K562 (cell line): ENCODE measurements at regions not wholly inside any gene's neighbourhood (a gene's known extent, or its start where the extent isn't known, plus 50 kb on each side); places are given as distances from the start of the nearest gene placed in this dataset.

Source experiments
- ATAC-seq: fragments of 200-7000 bp; cut with Tn5 transposase; 3 replicates; pipeline ENCODE4 v1.9.1; 2020; ENCODE audit warnings: moderate library complexity
- BruUV-seq: library from RNA; stranded (reverse); fragments of 400-500 nt; replicated peaks from 2 replicates; lab custom pipeline; 2021; lab: Mats Ljungman, UMichigan
- CTCF ChIA-PET: fragments of 300-600 bp; formaldehyde crosslinking; extraction: SDS; loops from one replicate; lab custom pipeline; 2021; ENCODE audit warnings: low intra/inter-chr PET ratio; lab: Yijun Ruan, JAX
- POLR2A ChIA-PET: fragments of 300-600, 350-650 bp; sonication (Branson Sonifier 250); formaldehyde crosslinking; extraction: SDS; loops from one replicate; lab custom pipeline; 2021; ENCODE audit warnings: antibody characterized with exemption, inconsistent platforms; lab: Yijun Ruan, JAX
- DNase-seq, 4 experiments: peaks; one replicate each; pipeline versions ENCODE4 v3.0.0 to v3.0.0-alpha.2; 2011 to 2018; ENCODE audit warnings: low spot score in 3 of 4, mixed read lengths in 3 of 4; ENCODE audit errors: extremely low read depth in 1 of 4
- FAIRE-seq: peaks from 2 replicates; lab custom pipeline; 2011; peaks lifted over from hg19 to GRCh38; lab: Jason Lieb, UNC
- H2AFZ ChIP-seq: 2 replicates; pipeline ENCODE4 v1.6.0; 2011; ENCODE audit warnings: low read depth, low read length, control low read depth, inconsistent platforms
- H3K27ac ChIP-seq: fragments of 200-600 bp; 3 replicates; pipeline ENCODE4 v1.8.0; 2011; ENCODE audit warnings: low read depth, mild to moderate bottlenecking, control low read depth, inconsistent platforms, low read length, moderate library complexity, mixed read lengths; ENCODE audit errors: extremely low read depth
- H3K27me3 ChIP-seq, 2 experiments: fragments of 300-600 bp in 1 of 2; 2 replicates in 1 of 2; 3 replicates in 1 of 2; pipeline versions ENCODE4 v1.6.0 to v1.8.0; 2011; ENCODE audit warnings: inconsistent platforms in 2 of 2, low read length in 2 of 2, mild to moderate bottlenecking in 1 of 2, mixed read lengths in 1 of 2, moderate library complexity in 1 of 2; ENCODE audit not compliant: control insufficient read depth in 2 of 2, insufficient read depth in 2 of 2
- H3K36me3 ChIP-seq: fragments of 300-600 bp; 3 replicates; pipeline ENCODE4 v1.8.0; 2011; ENCODE audit warnings: mild to moderate bottlenecking, low read length, inconsistent platforms; ENCODE audit not compliant: control insufficient read depth, insufficient read depth
- H3K4me1 ChIP-seq, 2 experiments: fragments of 200-600 bp in 1 of 2; replicated peaks in 1 of 2; 2 replicates in 1 of 2; 3 replicates in 1 of 2; pipeline versions ENCODE4 v1.5.1 to v1.8.0; 2011; ENCODE audit warnings: inconsistent platforms in 2 of 2, low read length in 2 of 2, mild to moderate bottlenecking in 1 of 2, mixed read lengths in 1 of 2, moderate library complexity in 1 of 2; ENCODE audit not compliant: control insufficient read depth in 2 of 2, insufficient read depth in 2 of 2
- H3K4me2 ChIP-seq: 2 replicates; pipeline ENCODE4 v1.6.1; 2011; ENCODE audit warnings: low read length, control low read depth, inconsistent platforms, mixed read lengths; ENCODE audit not compliant: insufficient read depth
- H3K4me3 ChIP-seq: fragments of 200-600 bp; sonication (generic), shearing (Covaris generic); 2 replicates; pipeline ENCODE4 v1.5.1; 2016; ENCODE audit warnings: control low read depth, inconsistent platforms
- H3K79me2 ChIP-seq: fragments of 200-600 bp; 3 replicates; pipeline ENCODE4 v1.8.0; 2011; ENCODE audit warnings: low read length, inconsistent platforms; ENCODE audit not compliant: control insufficient read depth, insufficient read depth
- H3K9ac ChIP-seq, 2 experiments: 2 replicates each; pipeline versions ENCODE4 v1.6.0 to v1.6.1; 2011; ENCODE audit warnings: low read depth in 2 of 2, low read length in 2 of 2, control low read depth in 1 of 2, inconsistent platforms in 1 of 2, mild to moderate bottlenecking in 1 of 2, mixed read lengths in 1 of 2; ENCODE audit not compliant: insufficient read depth in 1 of 2
- H3K9me1 ChIP-seq: one replicate; pipeline ENCODE4 v1.6.0; 2011; ENCODE audit warnings: inconsistent platforms, mild to moderate bottlenecking, low read length, moderate library complexity; ENCODE audit not compliant: control insufficient read depth, insufficient read depth
- H3K9me3 ChIP-seq: replicated peaks from 2 replicates; pipeline ENCODE4 v1.5.1; 2011; ENCODE audit warnings: low read depth, low read length, inconsistent platforms; ENCODE audit not compliant: control insufficient read depth, insufficient read depth
- H4K20me1 ChIP-seq: replicated peaks from 2 replicates; pipeline ENCODE4 v1.6.1; 2011; ENCODE audit warnings: low read length, inconsistent platforms, mixed read lengths; ENCODE audit not compliant: control insufficient read depth, insufficient read depth
- ELF1 ChIP-seq: fragments of 200-800 bp; sonication (Bioruptor generic); IDR thresholded peaks from 2 replicates; pipeline ENCODE4 v1.6.1; 2016; ENCODE audit warnings: missing genetic modification characterization, missing compliant biosample characterization
- RAD21 ChIP-seq, 2 experiments: fragments of 250-450 bp in 1 of 2; fragments of 450-650 bp in 1 of 2; sonication (Bioruptor Pico) in 1 of 2; formaldehyde crosslinking in 1 of 2; IDR thresholded peaks in 1 of 2; conservative IDR thresholded peaks in 1 of 2; 2 replicates each; pipeline versions ENCODE4 v1.4.0 to v1.8.0; 2020 to 2022; ENCODE audit warnings: mild to moderate bottlenecking in 2 of 2, moderate library complexity in 1 of 2
- ZKSCAN8 ChIP-seq: fragments of 200-800 bp; sonication (Bioruptor generic); IDR thresholded peaks from 2 replicates; pipeline ENCODE4 v1.6.1; 2016; ENCODE audit warnings: missing genetic modification characterization, missing compliant biosample characterization
- ZNF584 ChIP-seq: fragments of 200-800 bp; sonication (Bioruptor generic); IDR thresholded peaks from 2 replicates; pipeline ENCODE4 v1.6.1; 2016; ENCODE audit warnings: low read depth, mild to moderate bottlenecking, missing genetic modification characterization, missing compliant biosample characterization
- WGBS: fragments of 100-300 bp; shearing (Covaris generic); methylation state at CpG from one replicate; pipeline ENCODE4 v1.1.6; 2016; ENCODE audit warnings: low coverage, mixed read lengths; ENCODE audit not compliant: insufficient coverage; ENCODE audit errors: missing lambda C conversion rate; 5-methylcytosine and 5-hydroxymethylcytosine counted together
- in situ Hi-C: fragments of 300-500 bp; cut with MboI; formaldehyde crosslinking; loops from 4 replicates; pipeline ENCODE4 v1.15.0; 2018; ENCODE audit warnings: inconsistent platforms, mixed read lengths
- intact Hi-C: fragments of 100-400 bp; cut with micrococcal nuclease; formaldehyde crosslinking; loops from 2 replicates; pipeline ENCODE4 v1.14.2; 2022
- TF ChIP-seq, protein P1 (sequence below): fragments of 250-450 bp; sonication (Bioruptor Pico); IDR thresholded peaks from 2 replicates; pipeline ENCODE4 v1.8.0; 2021; ENCODE audit warnings: moderate library complexity, mild to moderate bottlenecking, inconsistent platforms

- FAIRE-seq (no peak), DNase-seq (no peak), ATAC-seq (no peak)
- Histone ChIP-seq H3K4me2 (no peak overlapping the region), H3K4me1 (no peaks in the 10 kb centered on the region), H3K27ac (no peak overlapping the region), H3K79me2 (no peaks in the 10 kb centered on the region)
- intact Hi-C loops (no loop called here), in situ Hi-C loops (no loop called here)
- CTCF ChIA-PET = no interaction called here
- WGBS = 11% methylated on average over 1 of the region's 1 CpG
- POLR2A ChIA-PET = interaction anchor here (1.1 kb wide), 1 partner anchor 9 kb away, joined by 3 read pairs; no protein-coding TSS in a partner anchor
- TF ChIP-seq ZNF584 (CRISPR knock-in tag) (no peak), ELF1 (tag) (no peak), RAD21 (CRISPR knock-in tag; conservative IDR thresholded peaks at IDR 0.05 in 1 of 2, IDR thresholded peaks at IDR 0.05 in 1 of 2) (no peak), ZKSCAN8 (no peak)
- TF ChIP-seq, protein P1, sequence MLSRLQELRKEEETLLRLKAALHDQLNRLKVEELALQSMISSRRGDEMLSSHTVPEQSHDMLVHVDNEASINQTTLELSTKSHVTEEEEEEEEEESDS (CRISPR knock-in tag) = no peak
- TF ChIP-seq, all 486 proteins: peak for 0
- Histone ChIP-seq H3K36me3 (no peaks in the 10 kb centered on the region), H3K9ac (no peak overlapping the region), H3K27me3 (no peaks in the 10 kb centered on the region), H4K20me1 (no peaks in the 10 kb centered on the region), H2AFZ (no peak overlapping the region), H3K9me1 (no peaks in the 10 kb centered on the region), H3K9me3 (no peaks in the 10 kb centered on the region), H3K4me3 (no peak overlapping the region)
- BruUV-seq = no TSS peak
These were observed 86.8 kb downstream of the TMCO5A start for GRCh38 chr15:38021259-38021658.
